Hematopoietic multipotent progenitor cell (in vitro differentiated cells): ENCODE measurements at regions not wholly inside any gene's neighbourhood (a gene's known extent, or its start where the extent isn't known, plus 50 kb on each side); places are given as distances from the start of the nearest gene placed in this dataset.

Experiments used
- DNase-seq, 3 donors: peaks; one replicate each; pipeline ENCODE4 v3.0.0-alpha.2; 2011 to 2015; ENCODE audit warnings: low read depth in 2 of 3, low spot score in 2 of 3

GRCh38 chr2:70354264-70354949 lies 52.5 kb upstream of the FAM136A start:
- DNase-seq, result no peak
